Sigmoid colon (tissue), 4 donors: ENCODE measurements at regions not wholly inside any gene's neighbourhood (a gene's known extent, or its start where the extent isn't known, plus 50 kb on each side); places are given as distances from the start of the nearest gene placed in this dataset.

Experiments
- EP300 ChIP-seq, 4 donors: sonication (generic); formaldehyde crosslinking; IDR thresholded peaks; one replicate each; pipeline ENCODE4 v1.6.1; 2017; ENCODE audit warnings: antibody characterized with exemption in 4 of 4
- TF ChIP-seq, protein P1 (sequence below), 4 experiments: fragments of 450-650 bp in 3 of 4; fragments of 200-600 bp in 1 of 4; IDR thresholded peaks; one replicate each; pipeline ENCODE4 v1.5.1; 2016 to 2019; ENCODE audit warnings: antibody characterized with exemption in 4 of 4, mild to moderate bottlenecking in 3 of 4, moderate library complexity in 2 of 4

DNA sequence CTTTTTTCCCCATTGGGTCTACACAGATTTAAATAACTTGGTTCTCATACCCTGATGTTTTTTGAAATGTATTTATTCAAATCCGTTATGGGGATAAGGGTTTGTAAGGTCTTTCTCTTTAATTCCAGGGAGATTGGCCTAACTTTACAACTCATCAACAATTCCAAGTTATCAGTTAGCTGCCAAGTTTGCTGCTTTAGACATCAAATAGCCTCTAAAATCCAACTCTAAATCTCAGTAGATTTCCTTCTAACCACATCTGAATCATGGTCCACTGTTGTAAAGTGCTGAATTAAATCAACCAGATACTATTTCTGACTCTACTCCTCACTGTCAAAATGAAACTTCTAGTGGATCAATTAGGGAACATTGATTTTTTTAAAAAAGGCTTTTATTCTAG is 364.1 kb upstream of the E2F7 start:
- TF ChIP-seq, protein P1, sequence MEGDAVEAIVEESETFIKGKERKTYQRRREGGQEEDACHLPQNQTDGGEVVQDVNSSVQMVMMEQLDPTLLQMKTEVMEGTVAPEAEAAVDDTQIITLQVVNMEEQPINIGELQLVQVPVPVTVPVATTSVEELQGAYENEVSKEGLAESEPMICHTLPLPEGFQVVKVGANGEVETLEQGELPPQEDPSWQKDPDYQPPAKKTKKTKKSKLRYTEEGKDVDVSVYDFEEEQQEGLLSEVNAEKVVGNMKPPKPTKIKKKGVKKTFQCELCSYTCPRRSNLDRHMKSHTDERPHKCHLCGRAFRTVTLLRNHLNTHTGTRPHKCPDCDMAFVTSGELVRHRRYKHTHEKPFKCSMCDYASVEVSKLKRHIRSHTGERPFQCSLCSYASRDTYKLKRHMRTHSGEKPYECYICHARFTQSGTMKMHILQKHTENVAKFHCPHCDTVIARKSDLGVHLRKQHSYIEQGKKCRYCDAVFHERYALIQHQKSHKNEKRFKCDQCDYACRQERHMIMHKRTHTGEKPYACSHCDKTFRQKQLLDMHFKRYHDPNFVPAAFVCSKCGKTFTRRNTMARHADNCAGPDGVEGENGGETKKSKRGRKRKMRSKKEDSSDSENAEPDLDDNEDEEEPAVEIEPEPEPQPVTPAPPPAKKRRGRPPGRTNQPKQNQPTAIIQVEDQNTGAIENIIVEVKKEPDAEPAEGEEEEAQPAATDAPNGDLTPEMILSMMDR (IDR thresholded peaks at IDR 0.05) = no peak
- TF ChIP-seq EP300 (IDR thresholded peaks at IDR 0.05) = no peak
